HG03280 (cell line): ENCODE measurements at regions not wholly inside any gene's neighbourhood (a gene's known extent, or its start where the extent isn't known, plus 50 kb on each side); places are given as distances from the start of the nearest gene placed in this dataset.

ENCODE experiments used
- ATAC-seq: cut with Tn5 transposase; IDR thresholded peaks from one replicate; pipeline ENCODE4 v1.9.1; 2021; ENCODE audit warnings: mild to moderate bottlenecking, moderate library complexity; ENCODE audit not compliant: unreplicated experiment

DNA sequence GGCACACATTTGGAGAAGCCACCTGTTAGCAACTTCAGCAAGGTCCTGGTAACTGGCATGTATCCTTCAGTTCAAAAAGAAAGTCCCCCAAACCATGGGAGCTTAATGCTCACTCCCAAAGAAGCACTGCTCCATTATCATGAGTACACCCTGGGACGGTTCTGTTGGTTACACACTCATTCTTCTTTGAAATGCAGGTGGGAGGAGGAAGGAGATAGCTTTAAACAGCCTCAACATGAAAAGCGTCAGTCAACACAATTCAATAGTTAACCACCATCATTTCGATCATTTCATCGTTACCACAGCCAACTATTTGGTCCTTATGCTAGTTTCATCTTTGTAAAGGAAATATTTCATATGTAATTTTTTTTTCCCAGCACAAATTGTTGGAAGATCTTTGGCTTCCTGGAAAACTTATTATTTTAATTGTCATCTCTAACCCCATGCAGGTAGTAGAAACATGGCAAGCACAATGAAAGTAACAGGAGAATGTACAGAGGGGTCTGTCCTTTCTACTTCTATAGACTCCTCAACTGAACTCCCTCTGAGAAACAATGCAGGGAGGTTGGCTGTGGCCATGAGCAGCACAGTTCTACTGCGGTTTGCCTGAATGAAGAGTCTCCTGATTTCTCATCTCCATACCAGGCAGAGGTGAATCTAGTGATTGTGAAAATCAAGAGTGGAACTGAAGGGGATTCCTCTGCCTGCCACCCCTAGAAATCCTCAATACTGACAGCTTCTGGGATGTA, 196.4 kb upstream of the FOXN3 start:
- ATAC-seq, result no peak

DNA sequence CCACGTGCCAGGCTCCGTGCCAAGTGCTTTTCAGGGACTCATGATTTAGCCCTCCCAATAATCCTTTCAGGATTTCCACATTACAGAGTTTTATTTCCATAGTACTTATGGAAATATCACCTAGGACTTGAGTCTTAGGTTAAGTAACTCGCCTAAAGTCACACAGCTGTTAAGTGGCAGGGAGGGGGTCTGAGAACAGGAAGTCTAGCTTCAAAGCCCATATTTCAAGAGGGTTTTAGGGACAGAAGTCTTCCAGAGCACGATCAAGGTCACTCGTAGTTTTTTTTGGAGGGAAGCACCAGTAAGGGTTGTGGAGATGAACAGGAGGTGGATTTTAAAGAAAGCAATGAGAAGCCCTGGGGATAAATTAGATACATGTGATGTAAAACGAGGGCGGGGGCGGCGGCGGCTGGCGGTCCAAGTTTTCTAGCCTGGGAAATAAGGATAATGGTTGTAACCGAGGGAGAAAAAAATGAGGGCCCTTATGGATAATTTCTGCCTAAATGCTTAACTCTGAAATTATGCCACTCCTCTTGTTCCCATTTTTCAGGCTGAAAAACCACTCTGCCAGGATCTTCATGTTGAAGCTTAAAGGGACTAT, 192.6 kb upstream of the FOXN3 start:
- ATAC-seq, result no peak

DNA sequence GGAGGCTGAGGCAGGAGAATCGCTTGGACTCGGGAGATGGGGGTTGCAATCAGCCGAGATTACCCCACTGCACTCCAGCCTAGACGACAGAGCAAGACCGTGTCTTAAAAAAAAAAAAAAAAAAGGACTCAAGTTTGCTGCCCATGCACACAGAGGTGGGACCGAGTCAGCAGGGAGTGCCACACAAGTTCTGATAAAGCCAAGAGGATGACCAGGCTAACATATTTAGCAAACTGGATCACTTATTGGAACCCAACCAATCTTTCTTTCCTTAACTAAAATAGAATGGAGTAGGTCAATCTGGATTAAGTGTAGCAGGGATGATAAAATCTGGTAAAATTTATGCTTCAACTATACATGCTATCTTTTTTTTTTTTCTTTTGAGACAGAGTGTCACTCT, 190.4 kb upstream of the FOXN3 start:
- no peak for ATAC-seq

DNA sequence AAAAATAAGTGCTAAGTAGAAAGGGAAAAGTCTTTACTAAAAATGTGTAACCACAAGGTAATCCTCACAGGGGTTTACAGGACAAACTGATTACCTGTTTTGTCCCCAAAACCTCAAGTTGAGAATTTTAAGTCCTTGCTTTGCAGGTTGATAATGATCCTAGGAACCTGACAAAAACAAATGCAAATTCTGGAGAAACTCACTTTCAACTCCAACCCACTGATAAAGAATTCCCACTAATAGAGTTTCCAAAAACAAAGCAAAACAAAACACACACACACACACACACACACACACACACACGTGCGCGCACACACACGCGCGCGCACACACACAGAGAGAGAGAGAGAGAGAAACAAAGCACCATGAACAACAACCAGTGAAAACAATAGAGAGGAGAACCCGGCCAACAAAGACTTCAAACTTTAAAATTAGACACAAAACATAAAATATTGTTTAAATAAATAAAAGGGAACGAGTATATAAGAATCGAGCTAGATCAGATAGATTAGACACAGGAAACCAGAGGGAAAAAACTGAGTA, 187.0 kb upstream of the FOXN3 start:
- no peak for ATAC-seq

DNA sequence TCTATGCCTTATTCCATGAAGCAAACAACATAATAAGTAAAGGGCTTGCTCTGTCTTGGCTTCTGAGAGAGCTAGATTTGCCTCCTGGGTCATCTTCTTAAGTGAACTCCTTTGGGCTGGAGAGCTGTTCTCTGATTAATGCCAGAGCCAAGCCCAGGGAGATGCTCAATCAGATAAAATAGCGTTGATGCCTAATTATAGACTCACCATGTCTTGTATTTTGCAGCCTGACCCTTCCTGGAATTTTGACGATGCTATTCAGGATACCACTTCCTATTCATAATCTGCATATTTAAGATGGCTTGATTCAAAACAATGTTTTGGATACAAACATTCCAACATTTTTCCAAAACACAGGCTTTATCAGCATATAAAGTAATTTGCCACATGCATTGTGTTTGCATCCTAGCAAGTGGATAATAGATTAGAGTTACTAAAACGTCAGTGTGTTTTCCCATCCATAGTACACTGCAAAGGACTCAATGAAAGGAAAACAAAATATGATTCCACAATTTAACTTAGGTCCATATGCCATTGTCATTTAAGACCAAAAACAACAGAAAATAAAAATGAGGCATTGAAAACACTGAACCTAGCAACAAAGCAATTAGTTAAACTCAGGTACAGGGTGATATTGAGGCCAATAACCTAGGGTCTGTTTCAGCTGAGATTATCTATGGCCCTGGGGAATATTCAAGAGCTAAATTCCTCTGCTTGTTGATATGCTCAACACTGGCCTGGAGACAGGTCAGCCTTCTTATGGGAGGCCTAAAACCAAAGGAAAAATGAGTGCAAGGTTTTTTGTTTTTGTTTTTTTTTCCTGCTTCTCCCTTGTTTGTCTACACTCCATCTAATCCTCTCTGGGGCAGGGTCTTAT, 184.2 kb upstream of the FOXN3 start:
- ATAC-seq, result no peak

DNA sequence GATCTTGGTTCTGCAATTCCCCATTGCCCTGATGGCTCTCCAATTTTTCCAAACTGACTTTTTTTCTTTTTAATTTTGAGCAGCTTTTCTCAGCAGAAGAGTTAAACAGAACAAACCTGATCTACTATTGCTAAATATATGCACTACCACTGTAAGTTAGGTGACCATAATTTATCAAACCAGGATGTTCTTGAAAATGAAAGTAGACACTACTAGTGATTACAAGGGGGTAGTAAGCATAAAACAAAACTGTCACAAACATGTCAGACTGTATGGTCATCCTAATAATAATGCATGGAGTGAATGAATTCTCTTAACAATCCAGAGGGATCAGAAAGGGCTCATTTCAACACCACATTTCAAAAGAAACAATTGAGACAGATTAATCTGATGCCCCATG, 183.0 kb upstream of the FOXN3 start:
- no peak for ATAC-seq

DNA sequence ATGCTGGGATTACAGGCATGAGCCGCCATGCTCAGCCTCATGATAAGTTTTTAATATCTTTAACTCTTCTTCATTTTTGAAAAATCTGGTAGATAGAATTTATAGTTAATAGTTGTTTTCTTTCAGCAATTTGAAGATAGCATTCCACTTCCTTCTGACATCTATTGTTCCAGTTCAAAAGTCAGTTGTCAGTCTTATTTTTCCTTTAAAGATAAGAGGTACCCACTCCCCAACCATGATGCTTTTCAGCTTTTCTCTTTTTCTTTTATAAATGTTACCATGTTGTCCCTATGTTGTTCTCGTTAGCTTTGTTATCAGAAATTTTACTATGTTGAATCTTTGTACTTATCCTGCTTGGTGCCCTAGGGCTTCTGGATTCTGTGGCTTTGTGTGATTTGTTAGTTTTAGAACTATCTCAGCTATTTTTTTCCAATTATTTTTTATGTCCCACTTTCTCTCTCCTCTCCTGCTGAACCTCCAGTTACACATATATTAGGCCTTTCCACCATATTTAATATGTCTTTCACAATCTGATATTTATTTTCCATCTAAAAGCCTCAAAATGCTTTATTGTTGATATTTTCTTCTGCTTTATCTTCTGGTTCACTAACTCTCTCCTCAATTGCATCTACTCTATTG, 181.6 kb upstream of the FOXN3 start:
- ATAC-seq, result no peak

DNA sequence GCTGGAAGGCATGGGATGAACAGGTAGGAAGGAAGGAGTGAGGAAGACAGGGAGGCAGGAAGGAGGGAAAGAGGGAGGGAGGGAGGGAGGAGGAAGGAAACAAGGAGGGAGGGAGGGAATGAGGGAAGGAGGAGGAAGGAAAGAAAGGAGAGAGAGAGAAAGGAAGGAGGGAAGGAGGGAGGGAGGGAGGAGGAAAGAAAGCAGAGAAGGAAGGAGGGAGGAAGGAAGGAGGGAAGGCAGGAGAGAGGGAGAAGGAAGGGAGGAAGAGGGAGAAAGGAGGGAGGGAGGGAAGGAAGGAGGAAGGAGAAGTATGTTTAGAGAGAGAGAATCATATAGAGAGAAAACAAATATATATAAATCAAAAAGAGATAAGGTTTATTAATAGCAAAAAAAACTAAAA, 175.9 kb upstream of the FOXN3 start:
- no peak for ATAC-seq

DNA sequence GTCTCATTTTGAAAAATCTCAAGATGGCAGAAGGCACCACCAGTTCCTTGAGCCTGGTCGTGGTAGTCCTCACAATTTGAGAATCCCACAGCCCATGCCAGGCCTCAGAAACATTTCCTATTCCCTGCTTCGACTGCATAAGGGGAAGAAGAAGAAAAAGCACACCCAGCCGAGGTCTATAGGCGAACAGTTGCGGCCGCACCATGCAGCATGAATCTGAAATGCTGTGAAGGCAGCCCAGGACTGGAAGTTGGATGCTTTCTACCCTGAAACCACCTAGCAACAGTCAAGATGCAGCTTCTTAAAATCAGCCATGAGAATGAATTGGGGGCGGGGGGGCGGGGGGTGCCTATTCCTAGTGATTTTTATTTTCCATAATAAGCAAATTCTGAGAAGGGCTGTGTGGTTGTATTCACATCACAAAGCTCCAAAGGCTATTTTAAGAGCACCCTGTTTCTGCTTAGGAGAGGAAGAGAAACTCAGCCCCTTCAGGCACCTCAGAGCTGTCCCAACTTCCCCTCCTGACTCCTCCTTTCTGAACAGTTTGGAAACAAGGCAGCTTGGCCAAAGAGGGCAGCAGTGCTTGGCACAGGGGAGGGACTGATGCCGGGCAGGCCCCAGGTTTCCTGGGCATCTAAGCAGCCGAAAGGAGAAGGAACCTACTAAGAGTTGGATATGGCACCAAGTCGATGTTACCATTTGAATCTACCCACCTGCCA, 172.5 kb upstream of the FOXN3 start:
- ATAC-seq, result no peak

DNA sequence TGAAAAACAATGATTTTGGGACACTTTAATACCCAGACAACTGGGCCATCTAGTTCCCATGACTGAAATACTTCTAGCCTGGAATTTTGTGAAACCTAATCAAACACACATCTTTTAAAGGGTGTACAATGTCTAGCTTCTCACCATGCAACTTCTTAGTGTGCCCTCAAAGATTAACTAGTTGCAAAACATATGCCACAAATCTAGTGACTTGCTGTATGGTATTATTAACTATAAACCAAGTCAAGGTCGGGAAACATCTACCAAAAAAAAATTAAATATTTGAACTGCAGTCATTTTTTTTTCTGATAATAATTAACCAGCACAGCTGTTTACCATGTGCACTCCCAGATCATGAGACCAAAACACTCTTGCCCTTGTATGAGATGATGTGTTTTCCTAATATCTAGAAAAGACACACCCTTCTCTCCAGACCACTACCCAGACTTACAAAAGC, 171.8 kb upstream of the FOXN3 start:
- ATAC-seq, result no peak

DNA sequence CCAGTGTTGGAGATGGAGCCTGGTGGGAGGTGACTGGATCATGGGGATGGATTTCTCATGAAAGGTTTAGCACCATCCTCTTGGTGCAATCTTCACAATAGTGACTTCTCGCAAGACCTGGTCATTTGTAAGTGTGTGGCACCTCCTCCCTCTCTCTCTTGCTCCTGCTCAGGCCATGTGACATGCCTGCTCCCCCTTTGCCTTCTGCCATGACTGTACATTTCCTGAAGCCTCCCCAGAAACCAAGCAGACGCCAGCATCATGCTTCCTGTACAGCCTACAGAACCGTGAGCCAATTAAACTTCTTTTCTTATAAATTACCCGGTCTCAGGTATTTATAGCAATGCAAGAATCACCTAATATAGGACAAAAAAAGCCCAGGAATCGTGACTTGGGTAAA, 171.0 kb upstream of the FOXN3 start:
- no peak for ATAC-seq

DNA sequence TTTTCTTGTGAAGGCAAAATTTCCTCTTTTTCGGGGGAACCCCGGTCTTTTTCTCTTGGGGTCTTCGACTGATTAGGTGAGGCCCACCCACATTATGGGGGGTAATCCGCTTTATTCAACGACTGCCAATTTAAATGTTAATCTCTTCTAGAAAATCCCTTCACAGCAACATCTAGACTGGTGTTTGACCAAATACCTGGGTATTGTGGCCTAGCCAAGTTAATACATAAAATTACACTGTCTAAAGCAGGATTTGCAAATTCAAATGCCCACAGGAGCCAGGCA, 170.0 kb upstream of the FOXN3 start:
- no peak for ATAC-seq

DNA sequence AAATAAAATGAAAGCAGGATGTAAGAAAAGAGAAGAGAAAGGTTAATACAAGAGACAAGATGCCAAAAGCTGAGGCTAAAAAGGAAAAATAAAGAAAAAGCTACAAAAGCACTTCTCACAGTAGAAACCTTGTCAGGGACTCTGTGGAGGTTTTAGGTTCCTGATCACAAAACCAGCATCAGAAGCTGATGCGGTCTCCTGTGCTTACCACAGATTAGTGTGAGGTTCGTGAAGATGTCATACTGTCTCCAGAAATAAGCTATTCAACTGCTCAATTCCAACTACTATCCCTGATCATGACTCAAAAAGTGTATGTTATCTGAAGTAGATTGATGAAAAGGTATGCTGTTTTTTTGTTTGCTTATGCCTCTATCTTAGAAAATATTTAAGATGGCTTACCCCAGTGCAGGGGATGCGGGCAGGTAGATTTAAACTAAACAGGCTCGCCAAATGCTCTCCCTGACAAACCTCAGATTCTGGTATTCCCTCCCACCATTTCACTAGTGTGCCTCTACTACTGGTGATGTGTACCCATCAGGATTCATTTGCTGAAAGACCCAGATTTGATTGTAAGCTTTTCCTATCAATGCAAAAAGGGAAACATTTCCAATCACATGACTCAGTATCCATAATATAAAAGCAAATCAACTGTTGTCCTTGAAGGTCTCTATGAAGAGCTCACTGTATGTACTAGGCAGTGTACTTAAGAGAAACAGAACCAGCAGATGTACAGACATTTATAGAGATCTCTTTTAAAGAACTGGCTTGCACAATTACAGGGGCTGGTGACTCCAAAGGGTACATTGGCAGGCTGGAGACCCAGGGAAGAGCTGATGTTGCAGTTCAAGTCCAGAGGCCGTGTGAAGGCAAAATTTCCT, 169.5 kb upstream of the FOXN3 start:
- ATAC-seq, result no peak

DNA sequence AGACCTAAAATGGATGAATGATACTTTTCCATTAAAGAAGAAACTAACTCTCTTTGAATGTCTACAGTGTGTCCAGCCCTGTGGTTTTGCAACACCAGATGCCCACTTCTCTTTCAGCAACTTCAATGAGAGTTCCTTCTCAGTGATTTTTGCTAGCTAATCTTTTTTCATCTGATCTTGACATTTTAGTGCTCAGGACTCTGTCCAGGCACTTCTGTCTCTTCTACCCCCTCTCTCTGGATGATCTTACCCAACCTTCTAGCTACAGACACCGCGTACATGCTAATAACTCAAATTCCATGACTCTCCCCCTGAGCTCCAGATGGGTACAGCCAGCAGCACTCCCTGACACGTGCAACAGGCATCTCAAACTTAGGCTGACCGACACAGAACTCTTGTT, 161.1 kb upstream of the FOXN3 start:
- no peak for ATAC-seq

DNA sequence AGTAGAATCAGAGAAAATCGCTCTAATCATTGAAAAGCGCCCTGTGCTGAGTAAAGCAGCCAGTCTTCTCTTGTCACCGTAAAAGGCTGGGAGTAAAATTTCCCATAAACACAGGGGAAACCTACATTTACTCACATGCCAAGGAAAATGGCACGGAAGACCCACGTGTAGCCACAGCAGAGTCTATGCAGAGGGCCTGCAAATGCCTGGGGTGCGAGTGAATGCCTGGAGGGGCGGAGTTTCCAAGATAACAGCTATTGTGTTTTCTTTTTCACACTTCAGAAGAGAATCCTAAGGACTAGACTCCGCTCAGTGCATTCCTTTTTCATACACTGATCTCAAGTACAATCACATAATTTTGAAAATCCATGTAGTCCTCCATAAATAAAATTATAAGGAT, 159.9 kb upstream of the FOXN3 start:
- ATAC-seq, result no peak

DNA sequence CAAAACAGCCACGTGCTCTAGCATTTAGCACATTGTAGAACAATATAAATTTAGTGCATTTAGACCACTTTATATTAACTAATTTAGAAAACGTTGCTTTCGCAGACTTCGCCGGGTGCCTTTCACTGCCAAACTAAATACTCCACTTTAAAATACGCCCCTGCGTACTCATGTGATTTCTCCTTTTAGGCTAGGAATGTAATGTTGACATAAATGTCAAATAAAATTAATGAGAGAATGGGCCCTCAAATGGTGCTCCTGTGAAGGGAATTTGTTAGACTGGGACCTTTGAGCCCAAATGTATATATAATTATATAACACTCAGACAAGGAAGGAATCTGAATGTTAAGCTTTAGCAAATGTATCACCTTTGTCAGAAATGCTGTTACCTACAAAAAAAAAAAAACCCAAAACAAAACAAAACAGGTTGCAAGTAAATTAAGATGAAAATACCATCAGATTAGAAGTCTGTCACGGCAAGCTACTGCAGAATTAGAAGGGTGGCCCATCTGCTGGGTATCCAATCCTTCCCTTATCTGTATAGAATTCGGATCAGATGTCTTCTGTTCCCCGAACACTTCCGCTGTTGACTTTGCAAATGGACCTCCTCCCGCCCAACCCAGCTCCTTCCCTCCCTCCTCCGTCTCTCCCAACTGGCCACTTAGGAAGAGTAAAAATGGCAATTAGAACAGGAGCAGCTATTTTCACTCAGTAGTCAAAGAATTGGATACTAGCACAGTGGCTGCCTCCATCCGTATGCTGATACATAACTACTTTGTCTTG, 159.3 kb upstream of the FOXN3 start:
- no peak for ATAC-seq

DNA sequence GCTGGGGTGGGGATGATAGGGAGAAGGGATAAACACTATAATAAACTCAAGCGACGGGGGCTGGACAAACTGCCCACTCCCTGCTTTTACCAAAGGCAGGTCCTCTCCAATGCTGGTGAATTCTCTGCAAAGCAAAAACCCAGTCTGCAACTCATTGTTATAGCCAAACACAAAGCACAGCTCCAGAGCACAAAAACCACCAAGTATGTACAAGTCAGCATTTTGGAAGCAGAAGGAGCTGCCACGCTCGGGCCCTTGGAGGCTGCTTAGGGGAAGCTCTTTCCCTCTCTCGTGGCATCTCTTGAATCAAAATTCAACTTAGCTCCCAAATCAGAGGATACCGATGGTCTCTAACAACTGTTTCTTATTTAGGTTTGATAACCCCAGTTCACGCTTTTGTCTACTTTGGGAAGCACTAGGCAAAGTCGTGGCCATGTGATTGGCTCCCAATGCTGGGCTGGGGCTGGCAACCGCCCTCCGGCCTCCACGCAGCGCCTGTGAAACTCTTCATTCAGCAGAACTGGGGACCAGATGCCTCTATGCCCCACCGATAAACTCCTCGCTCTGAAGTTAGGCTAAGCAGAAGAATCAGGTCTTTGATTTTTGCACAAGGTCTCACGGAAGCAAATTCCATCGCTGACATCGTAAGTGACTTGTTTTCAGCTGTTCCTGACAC, 158.5 kb upstream of the FOXN3 start:
- ATAC-seq, result no peak

DNA sequence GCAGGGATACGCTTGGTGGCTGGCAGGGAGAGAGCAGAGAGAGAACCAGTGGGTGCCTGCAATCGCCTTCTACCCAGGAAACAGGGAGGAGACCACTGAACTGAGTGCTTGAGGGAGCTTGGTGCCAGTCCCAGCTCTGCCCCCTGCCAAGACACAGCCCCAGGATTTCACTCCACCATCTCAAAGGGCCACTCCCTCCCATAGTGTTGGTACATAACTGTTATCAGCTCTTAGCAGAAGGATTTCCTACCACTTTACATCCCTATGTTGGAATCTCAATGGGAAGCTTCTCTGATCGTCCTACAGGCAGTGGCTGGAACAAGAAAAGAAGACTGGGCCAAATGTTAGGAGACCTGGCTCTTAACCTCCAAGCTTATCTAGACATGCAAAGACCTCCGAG, 157.4 kb upstream of the FOXN3 start:
- ATAC-seq, result no peak

DNA sequence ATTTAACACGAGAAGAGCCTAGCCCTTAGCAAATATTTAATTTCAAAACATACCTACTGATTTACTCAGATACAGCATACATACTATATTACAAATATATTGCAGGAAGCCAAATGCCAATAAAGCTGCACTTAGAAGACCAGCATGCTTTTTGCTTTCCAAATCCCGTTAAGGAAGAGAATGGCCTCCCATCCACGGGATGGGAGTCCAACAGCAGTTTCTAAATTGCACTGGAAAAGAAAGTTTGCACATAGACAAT, 156.3 kb upstream of the FOXN3 start:
- no peak for ATAC-seq
